IMR-90 (cell line): ENCODE measurements at regions not wholly inside any gene's neighbourhood (a gene's known extent, or its start where the extent isn't known, plus 50 kb on each side); places are given as distances from the start of the nearest gene placed in this dataset.

ENCODE experiments used
- ATAC-seq: fragments of 200-7000 bp; cut with Tn5 transposase; 2 replicates; pipeline ENCODE4 v1.9.1; 2020; ENCODE audit warnings: low read depth, mild to moderate bottlenecking, moderate library complexity
- BruUV-seq: library from RNA; stranded (reverse); fragments of 400-500 nt; replicated peaks from 2 replicates; lab custom pipeline; 2021; lab: Mats Ljungman, UMichigan
- CTCF ChIA-PET: fragments of 300-600 bp; formaldehyde crosslinking; extraction: SDS; loops from one replicate; lab custom pipeline; 2021; ENCODE audit warnings: antibody characterized with exemption; lab: Yijun Ruan, JAX
- POLR2A ChIA-PET: fragments of 300-600 bp; sonication (Branson Sonifier 250); formaldehyde crosslinking; loops from one replicate; lab custom pipeline; 2022; ENCODE audit warnings: antibody characterized with exemption; ENCODE audit not compliant: unreplicated experiment; lab: Charles Lee
- DNase-seq: peaks from one replicate; pipeline ENCODE4 v3.0.0; 2013
- H2AFZ ChIP-seq: replicated peaks from 2 replicates; pipeline ENCODE3; 2013; ENCODE audit warnings: low read length, mild to moderate bottlenecking; ENCODE audit not compliant: poor library complexity
- H2AK5ac ChIP-seq: 2 replicates; pipeline ENCODE4 v1.6.1; 2013; ENCODE audit warnings: low read depth, low read length, inconsistent platforms
- H2AK9ac ChIP-seq: replicated peaks from 2 replicates; pipeline ENCODE3; 2013; ENCODE audit warnings: mild to moderate bottlenecking, low read depth, low read length, moderate library complexity; ENCODE audit not compliant: poor library complexity
- H2BK120ac ChIP-seq: 2 replicates; pipeline ENCODE4 v1.6.1; 2013; ENCODE audit warnings: low read depth, low read length, inconsistent platforms
- H2BK15ac ChIP-seq: 3 replicates; pipeline ENCODE4 v1.6.1; 2013; ENCODE audit warnings: low read depth, low read length, inconsistent platforms
- H2BK20ac ChIP-seq: 2 replicates; pipeline ENCODE4 v1.6.1; 2013; ENCODE audit warnings: low read depth, mild to moderate bottlenecking, inconsistent platforms, low read length, moderate library complexity
- H2BK5ac ChIP-seq: 2 replicates; pipeline ENCODE4 v1.6.1; 2013; ENCODE audit warnings: mild to moderate bottlenecking, low read depth, low read length, inconsistent platforms; ENCODE audit not compliant: poor library complexity, severe bottlenecking
- H3K14ac ChIP-seq: replicated peaks from 2 replicates; pipeline ENCODE4 v1.6.1; 2013; ENCODE audit warnings: low read depth, low read length, inconsistent platforms
- H3K18ac ChIP-seq: 2 replicates; pipeline ENCODE4 v1.6.1; 2013; ENCODE audit warnings: low read depth, low read length, control low read depth
- H3K23ac ChIP-seq: 2 replicates; pipeline ENCODE4 v1.6.1; 2013; ENCODE audit warnings: low read depth, low read length, inconsistent platforms
- H3K27ac ChIP-seq: 2 replicates; pipeline ENCODE4 v1.5.1; 2013; ENCODE audit warnings: mild to moderate bottlenecking, control low read depth, low read length; ENCODE audit not compliant: insufficient read depth
- H3K27me3 ChIP-seq: 2 replicates; pipeline ENCODE4 v1.6.1; 2013; ENCODE audit warnings: low read length; ENCODE audit not compliant: control insufficient read depth, insufficient read depth
- H3K36me3 ChIP-seq: 2 replicates; pipeline ENCODE4 v1.6.1; 2013; ENCODE audit warnings: low read length, mixed read lengths; ENCODE audit not compliant: control insufficient read depth, insufficient read depth
- H3K4ac ChIP-seq: 2 replicates; pipeline ENCODE4 v1.6.1; 2013; ENCODE audit warnings: low read depth, low read length, inconsistent platforms
- H3K4me1 ChIP-seq: 2 replicates; pipeline ENCODE4 v1.6.1; 2013; ENCODE audit warnings: low read length, mixed read lengths; ENCODE audit not compliant: control insufficient read depth, insufficient read depth
- H3K4me2 ChIP-seq: 2 replicates; pipeline ENCODE4 v1.6.1; 2013; ENCODE audit warnings: low read depth, mild to moderate bottlenecking, control low read depth, low read length, moderate library complexity
- H3K4me3 ChIP-seq: 2 replicates; pipeline ENCODE4 v1.5.1; 2013; ENCODE audit warnings: low read depth, mild to moderate bottlenecking, control low read depth, low read length, moderate library complexity; ENCODE audit not compliant: insufficient read depth
- H3K56ac ChIP-seq: 2 replicates; pipeline ENCODE4 v1.6.1; 2013; ENCODE audit warnings: low read length, inconsistent platforms; ENCODE audit not compliant: insufficient read depth; ENCODE audit errors: extremely low read depth
- H3K79me1 ChIP-seq, 2 experiments: 2 replicates each; pipeline ENCODE4 v1.6.1; 2013; ENCODE audit warnings: low read length in 2 of 2, inconsistent platforms in 1 of 2, low read depth in 1 of 2
- H3K9ac ChIP-seq: 2 replicates; pipeline ENCODE4 v1.6.1; 2013; ENCODE audit warnings: low read depth, low read length, control low read depth
- H3K9me1 ChIP-seq: 2 replicates; pipeline ENCODE4 v1.6.1; 2013; ENCODE audit warnings: low read length, inconsistent platforms; ENCODE audit not compliant: insufficient read depth
- H3K9me3 ChIP-seq: 2 replicates; pipeline ENCODE4 v1.6.1; 2013; ENCODE audit warnings: low read length; ENCODE audit not compliant: control insufficient read depth, insufficient read depth
- H4K20me1 ChIP-seq: 2 replicates; pipeline ENCODE4 v1.6.1; 2013; ENCODE audit warnings: low read length, inconsistent platforms; ENCODE audit not compliant: insufficient read depth
- H4K5ac ChIP-seq: 2 replicates; pipeline ENCODE4 v1.6.1; 2013; ENCODE audit warnings: mild to moderate bottlenecking, low read depth, low read length, control low read depth
- H4K8ac ChIP-seq, 2 experiments: 2 replicates each; pipeline ENCODE4 v1.6.1; 2013; ENCODE audit warnings: low read depth in 2 of 2, low read length in 2 of 2, control low read depth in 1 of 2, inconsistent platforms in 1 of 2
- H4K91ac ChIP-seq: 2 replicates; pipeline ENCODE4 v1.6.1; 2013; ENCODE audit warnings: low read depth, low read length, inconsistent platforms; ENCODE audit not compliant: insufficient read depth
- BHLHE40 ChIP-seq: fragments of 150-350 bp; IDR thresholded peaks from 2 replicates; pipeline ENCODE4 v1.6.1; 2016; ENCODE audit warnings: mild to moderate bottlenecking, low read depth, low read length
- CEBPB ChIP-seq: IDR thresholded peaks from 2 replicates; pipeline ENCODE4 v1.6.1; 2012; ENCODE audit warnings: low read depth, low read length, improper control_type of control experiment
- MXI1 ChIP-seq: IDR thresholded peaks from 2 replicates; pipeline ENCODE4 v1.6.1; 2012; ENCODE audit warnings: low read depth, mild to moderate bottlenecking, low read length, moderate library complexity, borderline replicate concordance
- NFE2L2 ChIP-seq: fragments of 150-350 bp; IDR thresholded peaks from 2 replicates; pipeline ENCODE4 v1.6.1; 2016; ENCODE audit warnings: low read depth, mild to moderate bottlenecking, low read length
- POLR2A ChIP-seq: IDR thresholded peaks from 2 replicates; pipeline ENCODE4 v1.6.1; 2012; ENCODE audit warnings: mild to moderate bottlenecking, low read depth, low read length
- RAD21 ChIP-seq: IDR thresholded peaks from 2 replicates; pipeline ENCODE4 v1.6.1; 2012; ENCODE audit warnings: low read length, improper control_type of control experiment
- SMC3 ChIP-seq: fragments of 150-350 bp; IDR thresholded peaks from 2 replicates; pipeline ENCODE4 v1.6.1; 2016; ENCODE audit warnings: low read depth, mild to moderate bottlenecking, antibody characterized with exemption, low read length, moderate library complexity
- WGBS, 2 experiments: methylation state at CpG; one replicate each; pipeline versions ENCODE4 v1.1.5 to v1.1.7; 2013; ENCODE audit warnings: missing lambda C conversion rate in 2 of 2; ENCODE audit not compliant: insufficient read length in 1 of 2; ENCODE audit errors: extremely low coverage in 2 of 2; 5-methylcytosine and 5-hydroxymethylcytosine counted together
- dilution Hi-C: fragments of 300-500 bp; cut with HindIII; formaldehyde crosslinking; loops from one replicate; pipeline ENCODE4 v1.14.3; 2018; ENCODE audit warnings: low sequenced_read_pairs; ENCODE audit not compliant: unreplicated experiment
- in situ Hi-C: fragments of 300-500 bp; cut with MboI; formaldehyde crosslinking; loops from 3 replicates; pipeline ENCODE4 v1.14.3; 2019; ENCODE audit warnings: low sequenced_read_pairs, inconsistent platforms, mixed read lengths
- intact Hi-C: fragments of 100-400 bp; cut with micrococcal nuclease; formaldehyde crosslinking; loops from 2 replicates; pipeline ENCODE4 v1.10.0; 2022
- TF ChIP-seq, protein P1 (sequence below): fragments of 150-350 bp; IDR thresholded peaks from 2 replicates; pipeline ENCODE4 v1.6.1; 2016; ENCODE audit warnings: low read depth, mild to moderate bottlenecking, low read length, moderate library complexity, borderline replicate concordance

- Histone ChIP-seq H3K36me3 (no peaks in the 10 kb centered on the region), H3K4me3 (no peak overlapping the region), H3K4me2 (no peak overlapping the region), H4K91ac (no peak overlapping the region), H3K4ac (no peak overlapping the region), H3K27ac (no peak overlapping the region), H3K14ac (no peak overlapping the region), H3K79me1 (no peaks in the 10 kb centered on the region), H2AK9ac (no peak overlapping the region), H3K9me3 (no peaks in the 10 kb centered on the region), H4K8ac (0 out of 4 replicates have a peak overlapping the region, but pooled peaks of 1 of the 2 experiments have one; percentile 15), H2BK20ac (no peak overlapping the region), H4K5ac (peak overlapping the region; percentile 69; the same call in 1 of the 2 replicates), H3K18ac (peak overlapping the region; percentile 65; the same call in 1 of the 2 replicates), H3K4me1 (peaks cover 2% of the 10 kb centered on the region; the same call in 1 of the 2 replicates), H2AK5ac (no peak overlapping the region), H3K56ac (no peak overlapping the region), H4K20me1 (no peaks in the 10 kb centered on the region), H2BK5ac (no peak overlapping the region), H3K27me3 (peaks cover 8% of the 10 kb centered on the region), H2AFZ (no peak overlapping the region), H3K9ac (no peak overlapping the region), H3K23ac (no peak overlapping the region), H2BK120ac (no peak overlapping the region), H3K9me1 (no peaks in the 10 kb centered on the region), H2BK15ac (no peak overlapping the region)
- ATAC-seq (no peak), DNase-seq (no peak)
- intact Hi-C loops, result no loop called here
- no TSS peak for BruUV-seq
- in situ Hi-C loops, result no loop called here
- ChIA-PET POLR2A (no interaction called here), CTCF (no interaction called here)
- TF ChIP-seq RAD21 (no peak), POLR2A (no peak), MXI1 (no peak), CEBPB (no peak), NFE2L2 (no peak), BHLHE40 (no peak), SMC3 (no peak)
- TF ChIP-seq, protein P1, sequence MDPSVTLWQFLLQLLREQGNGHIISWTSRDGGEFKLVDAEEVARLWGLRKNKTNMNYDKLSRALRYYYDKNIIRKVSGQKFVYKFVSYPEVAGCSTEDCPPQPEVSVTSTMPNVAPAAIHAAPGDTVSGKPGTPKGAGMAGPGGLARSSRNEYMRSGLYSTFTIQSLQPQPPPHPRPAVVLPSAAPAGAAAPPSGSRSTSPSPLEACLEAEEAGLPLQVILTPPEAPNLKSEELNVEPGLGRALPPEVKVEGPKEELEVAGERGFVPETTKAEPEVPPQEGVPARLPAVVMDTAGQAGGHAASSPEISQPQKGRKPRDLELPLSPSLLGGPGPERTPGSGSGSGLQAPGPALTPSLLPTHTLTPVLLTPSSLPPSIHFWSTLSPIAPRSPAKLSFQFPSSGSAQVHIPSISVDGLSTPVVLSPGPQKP, result no peak
- WGBS, 2 experiments, result no CpG with 5 or more reads among the region's 2 CpGs
- dilution Hi-C loops, result no loop called here
Observed at GRCh38 chr6:142543606-142544005, 241.8 kb downstream of the ADGRG6 start.
